HuH-7 (cell line): ENCODE measurements at regions not wholly inside any gene's neighbourhood (a gene's known extent, or its start where the extent isn't known, plus 50 kb on each side); places are given as distances from the start of the nearest gene placed in this dataset.

ENCODE experiments used
- DNase-seq: peaks from one replicate; pipeline ENCODE4 v3.0.0; 2011; ENCODE audit warnings: low spot score

DNA sequence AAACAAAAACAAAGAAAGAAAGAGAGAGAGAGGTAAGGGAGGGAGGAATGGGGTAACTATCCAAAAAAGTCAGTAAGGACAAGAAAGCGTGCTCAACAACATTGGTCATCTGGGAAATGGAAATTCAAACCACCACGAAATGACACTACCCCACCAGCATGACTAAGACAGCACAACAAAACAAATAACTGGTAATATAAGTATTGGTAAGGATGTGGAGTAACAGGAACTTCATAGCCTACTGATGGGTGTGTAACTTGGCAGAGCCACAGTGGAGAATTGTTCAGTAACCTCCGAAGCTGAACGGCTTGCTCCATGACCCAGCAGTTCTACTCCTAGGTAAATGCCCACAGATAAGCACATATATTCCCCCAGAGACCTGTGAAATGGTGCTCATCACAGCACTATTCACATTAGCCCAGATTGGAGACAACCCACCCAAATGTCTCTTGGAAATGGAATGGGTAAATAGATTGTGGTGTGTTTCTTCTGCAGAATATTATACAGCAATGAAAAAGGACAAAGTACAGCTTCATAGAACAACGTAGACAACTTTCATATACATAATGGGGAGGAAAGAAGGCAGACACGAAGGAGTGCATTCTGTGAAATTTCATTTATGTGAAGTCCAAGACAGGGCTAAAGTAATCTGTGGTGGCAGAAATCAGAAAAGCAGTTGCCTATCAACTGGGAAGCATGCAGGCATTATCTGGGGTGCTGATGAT, 95.5 kb upstream of the ATP6AP2 start:
- DNase-seq = no peak

DNA sequence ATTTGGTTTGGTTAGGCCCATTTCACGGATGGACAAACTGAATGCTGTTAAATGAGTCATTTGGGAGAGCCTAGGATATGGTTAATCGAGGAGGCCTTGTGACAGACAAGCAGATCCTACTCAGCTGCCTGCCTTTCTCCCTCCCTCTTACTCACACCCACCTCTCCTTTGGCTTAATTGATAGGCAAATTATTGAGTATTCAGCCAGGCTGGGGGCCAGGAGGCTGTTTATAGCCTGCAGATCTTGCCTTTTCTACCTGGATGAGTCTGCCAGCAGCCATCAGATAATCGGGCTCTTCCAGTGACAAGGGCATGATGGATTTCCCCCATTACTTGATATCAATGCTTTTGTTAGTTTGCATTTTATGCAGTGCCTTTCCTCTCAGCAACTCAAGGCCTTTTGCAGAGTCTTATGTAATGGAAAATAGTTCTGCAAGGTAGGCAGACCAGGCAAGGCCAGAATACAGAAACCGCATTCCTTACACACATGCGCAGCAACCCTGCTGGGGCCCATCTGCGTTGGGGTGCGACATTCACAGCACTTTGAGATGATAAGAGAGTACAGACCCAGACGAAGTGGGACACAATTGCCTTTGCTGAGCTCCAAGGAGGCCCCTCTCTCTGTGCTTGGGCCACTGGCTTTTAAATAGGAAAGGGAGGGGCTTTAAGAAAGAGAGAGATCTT, 96.2 kb upstream of the ATP6AP2 start:
- no peak for DNase-seq

DNA sequence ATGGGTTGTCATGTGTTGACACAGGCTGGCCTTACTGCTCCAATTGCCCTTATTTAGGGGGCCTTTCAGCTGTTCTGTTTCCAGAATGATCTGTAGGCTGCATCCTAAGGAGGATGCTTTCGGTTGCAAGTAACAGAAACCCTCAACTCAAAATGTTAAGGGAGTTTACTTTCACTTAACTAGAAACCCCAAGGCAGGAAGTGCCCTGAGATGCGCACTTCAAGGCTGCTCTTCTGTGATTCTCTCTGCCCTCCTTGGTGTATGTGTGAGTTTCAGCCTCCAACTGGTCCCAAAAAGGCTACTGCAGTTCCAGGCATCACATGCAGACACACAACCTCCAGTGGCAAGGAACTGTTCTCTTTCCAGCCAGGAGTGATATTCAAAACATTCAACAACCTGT, 97.3 kb upstream of the ATP6AP2 start:
- no peak for DNase-seq

DNA sequence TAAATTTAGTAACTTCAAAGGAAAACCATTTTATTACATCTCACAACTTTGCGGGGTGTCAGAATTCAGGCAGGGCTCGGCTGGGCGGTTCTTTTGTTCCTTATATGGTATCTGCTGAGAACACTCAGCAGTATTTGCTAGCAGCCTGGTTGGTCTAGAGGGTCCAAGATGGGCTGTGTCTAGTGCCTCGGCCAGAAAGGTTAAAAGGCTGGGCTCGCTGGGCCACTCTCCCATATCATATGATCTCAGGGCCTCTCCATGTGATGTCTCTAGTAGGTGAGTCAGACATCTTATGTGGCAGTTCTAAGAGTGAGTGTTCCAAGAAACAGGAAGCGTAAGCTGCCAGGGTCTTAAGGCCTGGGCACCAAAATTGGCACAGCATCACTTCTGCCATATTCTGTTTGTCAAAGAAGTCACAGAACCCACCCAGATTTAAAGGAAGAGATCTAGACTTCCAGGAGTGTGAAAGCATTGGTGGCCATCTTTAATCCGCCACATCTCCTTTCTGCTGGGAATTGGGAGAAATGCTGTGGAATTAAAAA, 100.9 kb upstream of the ATP6AP2 start:
- no peak for DNase-seq

DNA sequence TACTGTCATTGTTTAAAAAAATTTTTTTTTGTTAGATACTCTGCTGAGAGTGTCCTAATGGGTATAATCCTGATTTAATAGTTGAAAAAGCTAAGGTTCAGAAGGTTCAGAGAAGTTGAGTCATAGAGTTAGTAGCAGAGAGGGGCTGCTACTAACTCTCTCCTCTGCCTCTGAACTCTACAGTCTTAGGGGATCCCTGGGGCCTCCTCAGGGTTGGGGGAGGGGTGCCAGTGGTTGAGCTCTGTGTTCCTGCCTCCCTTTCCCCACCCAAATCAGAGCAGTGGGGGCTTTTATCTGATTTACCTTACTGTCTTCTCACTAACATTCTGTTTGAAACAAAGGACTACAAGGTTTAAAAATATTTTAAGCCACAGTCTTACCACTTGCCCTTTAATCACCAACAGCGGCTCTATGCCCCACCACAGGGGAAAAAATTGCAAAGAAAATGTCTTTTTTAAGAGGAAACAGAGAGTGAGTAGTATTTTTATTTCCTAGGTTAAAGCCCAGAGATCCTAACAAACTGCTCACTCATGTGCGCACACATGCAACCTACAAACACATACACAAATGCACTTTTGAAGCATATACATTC, 102.2 kb upstream of the ATP6AP2 start:
- DNase-seq = no peak

DNA sequence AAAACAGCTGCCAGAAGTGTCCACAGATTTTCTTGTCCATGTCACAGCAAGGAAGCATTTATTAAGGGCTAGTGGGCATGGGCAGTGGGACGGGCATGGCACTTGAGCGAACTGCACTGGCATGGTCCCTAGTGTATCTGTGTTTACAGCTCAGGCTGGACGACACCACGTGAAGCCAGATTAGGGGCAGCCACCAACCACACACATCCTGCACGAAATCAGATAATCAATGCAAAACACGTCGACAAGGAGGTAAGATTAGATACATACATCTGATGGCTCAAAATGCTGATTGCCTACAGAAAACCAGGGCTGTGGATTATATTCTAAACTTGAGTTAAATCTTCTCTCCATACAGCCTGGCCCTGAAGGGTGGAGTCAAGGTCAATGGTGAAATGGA, 103.8 kb upstream of the ATP6AP2 start:
- no peak for DNase-seq

DNA sequence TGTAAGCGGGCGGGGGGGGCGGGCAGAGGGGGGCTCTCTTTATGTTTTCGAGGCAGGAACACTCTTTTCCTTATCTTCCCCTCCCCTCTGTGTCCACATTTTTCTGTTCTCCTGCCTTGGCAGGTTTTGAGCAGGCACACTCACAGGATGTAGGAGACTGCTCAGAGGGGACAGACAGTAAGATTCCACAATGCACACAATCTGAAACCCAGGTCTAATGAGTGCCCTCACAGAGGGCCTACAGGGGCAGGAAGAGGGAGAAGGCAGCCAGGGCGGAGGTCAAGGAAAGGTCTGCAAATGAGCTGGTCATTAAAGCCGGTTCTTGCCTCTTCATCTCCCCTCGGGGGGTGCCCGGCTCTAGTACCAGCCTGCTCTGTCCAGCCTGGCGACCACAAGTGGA, 106.1 kb upstream of the ATP6AP2 start:
- DNase-seq = no peak

DNA sequence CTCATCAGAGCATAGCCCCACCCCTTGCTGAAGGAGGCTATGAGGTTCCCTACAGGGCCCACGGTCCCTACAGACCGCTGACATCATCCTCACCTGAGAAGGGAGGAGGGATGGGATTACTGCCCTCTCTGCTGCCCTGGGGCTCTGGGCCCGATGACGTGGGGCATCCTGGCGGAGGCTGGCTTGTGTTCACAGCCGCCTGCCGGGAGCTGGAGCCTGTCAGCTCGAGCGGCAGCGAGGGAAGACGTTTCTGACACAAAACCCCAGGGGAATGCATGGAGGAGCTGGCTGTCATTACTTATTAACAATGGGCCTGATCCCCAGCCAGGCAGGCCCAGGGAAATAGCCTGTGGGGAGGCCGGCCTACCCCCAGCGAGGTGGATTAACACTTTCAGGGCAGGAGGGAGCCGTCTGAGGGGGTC, 106.6 kb upstream of the ATP6AP2 start:
- DNase-seq = peak; percentile 14

DNA sequence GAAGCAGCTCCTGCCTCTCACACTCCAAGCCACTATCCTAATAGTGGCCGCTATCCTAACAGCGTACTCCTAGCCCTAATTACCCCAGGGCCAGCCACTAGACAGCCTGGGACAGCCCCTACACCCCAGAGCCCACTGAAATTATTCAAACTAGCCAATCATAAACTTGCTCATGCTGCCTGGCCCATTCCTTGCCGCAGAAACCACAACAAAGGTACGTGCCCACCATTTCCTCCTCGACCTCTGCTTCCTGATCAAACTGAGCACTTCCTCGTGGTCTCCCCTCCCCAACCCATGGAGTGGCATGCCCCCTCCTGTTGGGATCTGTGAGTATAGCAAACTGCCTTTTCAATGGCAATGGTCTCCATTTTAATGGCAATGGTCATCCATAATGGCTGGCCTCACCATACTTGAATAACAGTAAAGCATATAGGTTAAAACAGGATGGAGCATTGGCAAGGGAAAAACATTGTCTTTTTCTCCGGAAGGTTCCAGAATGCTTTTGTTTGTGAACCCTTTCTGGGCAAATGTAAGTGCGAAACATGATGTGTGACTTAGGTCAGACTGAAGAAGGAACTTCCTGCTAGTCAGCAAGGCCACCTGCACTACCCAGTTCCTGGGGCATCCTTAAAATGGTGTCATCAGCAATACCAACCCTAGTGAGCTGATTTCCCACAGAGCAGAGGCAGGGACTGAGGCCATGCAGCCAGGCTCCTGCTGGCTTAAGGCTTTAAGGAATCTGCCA, 107.1 kb upstream of the ATP6AP2 start:
- DNase-seq = no peak

DNA sequence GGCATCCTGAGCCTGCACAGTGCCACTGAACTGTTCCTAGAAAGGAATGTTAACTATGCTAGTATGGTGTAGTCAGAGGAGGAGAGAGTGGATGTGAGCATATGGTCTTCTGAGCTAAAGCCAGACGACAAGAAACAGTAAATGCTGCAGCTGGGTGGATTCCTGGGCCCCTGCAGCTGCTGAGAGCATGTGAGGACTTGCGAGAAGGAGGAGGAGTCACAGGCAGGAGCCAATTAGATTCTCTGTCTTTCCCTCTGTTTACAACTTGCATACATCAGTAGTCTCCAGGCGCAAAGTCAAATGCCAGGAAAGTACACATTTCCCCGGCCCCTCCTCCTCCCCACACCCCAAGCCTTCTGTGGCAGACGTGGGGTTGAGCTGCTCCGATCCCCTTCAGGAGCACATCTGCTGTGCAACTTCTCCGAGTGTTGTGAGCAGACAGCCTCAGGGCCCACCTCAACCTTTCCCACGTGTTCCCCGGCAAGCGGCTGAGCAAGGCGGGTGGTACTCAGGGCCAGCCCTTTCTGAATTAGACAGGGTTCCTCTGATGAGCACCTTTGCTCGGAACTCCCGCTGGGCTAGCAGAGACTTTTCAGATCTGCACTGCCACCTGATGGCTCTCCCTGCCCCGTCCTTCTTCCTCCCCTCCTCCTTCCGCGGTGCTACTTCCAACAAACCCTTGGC, 108.7 kb upstream of the ATP6AP2 start:
- peak; percentile 10 for DNase-seq

DNA sequence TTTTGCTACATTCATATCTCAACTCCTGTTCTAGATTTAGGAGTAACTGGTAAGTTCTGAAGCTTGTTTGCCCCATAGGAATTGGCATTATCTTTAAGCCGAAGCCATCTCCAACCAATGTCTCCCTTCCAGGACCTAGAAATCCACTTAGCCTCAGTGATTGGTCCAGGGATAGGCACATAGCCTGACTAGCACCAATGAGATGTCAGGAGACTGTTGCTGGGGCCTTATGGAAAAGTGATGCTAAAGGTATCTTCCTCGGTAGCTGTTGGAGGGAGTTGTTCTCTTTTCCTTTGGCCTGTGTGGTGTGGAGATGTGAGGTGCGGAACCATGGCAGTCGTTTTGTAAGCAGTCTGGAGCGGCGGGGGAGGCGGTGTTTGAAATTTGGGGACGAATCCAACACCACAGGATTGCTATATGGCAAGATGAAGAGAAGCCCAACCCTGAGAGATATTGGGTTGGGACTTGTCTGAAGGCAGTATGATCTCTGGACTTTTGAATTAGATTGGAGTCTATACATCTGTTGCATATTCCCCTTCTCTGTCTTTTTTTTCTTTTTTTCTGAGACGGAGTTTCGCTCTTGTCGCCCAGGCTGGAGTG, 109.8 kb upstream of the ATP6AP2 start:
- DNase-seq = no peak

DNA sequence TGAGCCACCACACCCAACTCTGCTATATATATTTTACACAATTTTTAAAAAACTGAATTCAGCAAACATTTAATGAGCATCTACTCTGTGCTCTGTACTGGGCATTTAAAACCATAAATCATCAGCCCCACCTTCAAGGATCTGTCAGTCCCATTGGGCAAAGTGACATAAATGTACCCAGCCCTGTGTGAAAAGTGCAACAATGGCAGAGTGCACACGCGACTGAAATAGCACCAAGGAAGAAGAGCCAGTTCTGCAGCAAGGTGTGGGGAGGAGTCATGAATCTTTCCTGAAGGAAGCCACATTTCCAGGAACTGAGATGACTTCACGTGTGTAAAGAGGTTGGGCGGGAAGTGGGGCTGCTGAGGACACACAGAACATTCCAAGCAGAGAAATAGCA, 111.5 kb upstream of the ATP6AP2 start:
- no peak for DNase-seq

DNA sequence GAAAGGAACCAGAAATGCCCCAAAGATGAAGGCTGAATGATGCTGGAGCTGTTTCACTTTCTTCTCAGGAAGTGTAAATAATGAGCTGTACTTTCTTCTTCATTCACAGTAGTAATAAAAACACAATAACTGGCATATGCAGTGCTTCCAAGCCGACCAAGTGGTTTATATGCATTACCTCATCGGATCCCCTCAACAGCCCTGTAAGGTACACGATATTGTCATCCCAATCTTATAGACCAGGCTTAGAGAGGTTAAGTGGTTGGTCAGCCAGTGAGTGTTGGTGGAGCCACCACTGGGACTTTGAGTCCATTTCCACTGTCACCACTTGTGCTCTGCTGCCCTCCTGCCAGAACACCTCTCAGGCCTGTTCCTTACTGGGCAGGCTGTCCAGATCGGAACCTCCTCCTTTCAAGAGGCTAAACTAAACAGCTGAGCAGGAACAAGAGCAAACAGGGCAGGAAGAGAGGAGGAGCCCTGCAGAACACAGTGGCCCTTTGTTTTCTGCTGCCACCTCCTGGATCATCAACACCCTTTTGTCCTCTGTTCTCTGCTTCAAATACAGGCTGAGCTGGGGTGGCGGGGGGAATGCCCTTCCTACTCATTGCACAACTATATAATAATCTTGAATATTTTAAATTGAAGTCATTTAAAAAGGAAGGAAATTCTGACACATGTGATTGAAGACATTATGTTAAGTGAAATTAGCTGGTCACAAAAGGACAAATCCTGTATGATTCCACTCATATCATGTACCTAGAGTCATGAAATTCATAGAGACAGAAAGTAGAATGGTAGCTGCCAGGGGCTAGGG, 112.5 kb upstream of the ATP6AP2 start:
- DNase-seq = peak; percentile 40

DNA sequence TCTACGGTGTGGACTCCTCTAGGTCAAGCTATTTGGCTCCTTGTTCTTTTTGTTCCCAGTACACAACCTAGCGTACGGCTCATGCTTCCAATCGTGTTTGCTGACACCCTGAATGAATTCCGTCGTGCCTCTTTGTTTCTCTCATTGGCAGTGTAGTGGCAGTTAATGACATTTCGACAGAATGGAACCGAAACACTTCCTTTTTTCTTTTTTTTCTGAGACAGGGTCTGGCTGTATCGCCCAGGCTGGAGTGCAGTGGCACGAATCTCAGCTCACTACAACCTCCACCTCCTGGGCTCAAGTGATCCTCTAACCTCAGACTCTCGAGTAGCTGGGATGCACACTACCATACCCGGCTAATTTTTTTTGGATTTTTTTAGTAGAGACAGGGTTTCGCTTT, 113.3 kb upstream of the ATP6AP2 start:
- DNase-seq = no peak

DNA sequence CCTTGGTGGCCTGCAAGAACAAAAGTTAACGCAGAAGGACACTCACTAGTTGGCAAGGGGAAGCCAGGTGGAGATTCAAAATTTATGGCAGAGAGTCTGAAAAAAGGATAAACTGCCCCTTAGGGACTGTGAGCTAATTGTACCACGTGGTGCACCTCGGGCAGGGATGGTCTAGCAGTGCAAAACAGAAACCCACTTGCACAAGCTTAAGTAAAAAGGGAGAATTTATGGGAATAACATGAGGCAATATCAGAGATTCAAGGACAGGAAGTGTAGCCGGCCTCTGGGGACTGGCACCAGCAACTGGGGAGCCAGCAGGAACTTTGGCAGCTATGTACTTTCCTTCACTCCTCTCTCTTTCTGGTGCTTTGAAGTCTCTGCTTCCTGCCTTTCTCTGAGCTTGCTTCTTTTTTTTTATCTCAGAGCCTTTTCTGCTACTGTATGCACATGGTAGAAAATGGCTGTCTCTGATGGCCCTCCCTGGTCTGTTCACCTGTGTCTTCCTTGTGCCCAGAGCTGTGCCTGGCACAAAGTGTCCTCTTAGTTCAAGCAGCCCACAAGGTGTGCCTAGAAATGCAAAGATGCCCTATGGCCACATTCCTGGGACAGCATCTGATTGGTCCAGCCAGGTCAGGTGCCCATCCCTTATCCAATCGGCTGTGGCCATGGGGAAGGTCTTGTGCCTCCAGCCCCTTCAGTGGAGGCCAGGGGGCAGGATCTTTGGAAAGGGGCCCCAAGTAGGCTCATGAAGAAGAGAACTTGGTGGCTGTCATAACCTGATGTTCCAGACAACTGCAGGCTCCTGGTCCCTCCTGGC, 114.8 kb upstream of the ATP6AP2 start:
- no peak for DNase-seq

DNA sequence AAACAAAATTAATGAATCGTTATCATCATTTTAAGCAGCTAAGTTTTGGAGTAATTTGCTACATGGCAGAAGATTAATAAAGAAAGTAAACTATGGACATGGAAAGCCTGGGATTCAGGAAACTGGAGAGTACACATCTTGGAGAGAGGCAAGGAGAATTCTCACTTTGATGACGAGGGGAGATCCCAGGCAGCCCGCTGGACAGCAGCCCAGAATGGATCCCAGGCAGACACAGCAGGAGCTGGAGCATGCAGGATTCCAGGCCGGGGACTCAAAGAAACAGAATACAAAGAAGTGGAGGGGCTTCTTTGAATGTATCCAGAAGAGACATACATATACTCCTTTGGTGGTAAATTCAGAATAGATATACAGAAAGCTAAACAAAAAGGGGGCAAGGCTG, 118.0 kb upstream of the ATP6AP2 start:
- no peak for DNase-seq

DNA sequence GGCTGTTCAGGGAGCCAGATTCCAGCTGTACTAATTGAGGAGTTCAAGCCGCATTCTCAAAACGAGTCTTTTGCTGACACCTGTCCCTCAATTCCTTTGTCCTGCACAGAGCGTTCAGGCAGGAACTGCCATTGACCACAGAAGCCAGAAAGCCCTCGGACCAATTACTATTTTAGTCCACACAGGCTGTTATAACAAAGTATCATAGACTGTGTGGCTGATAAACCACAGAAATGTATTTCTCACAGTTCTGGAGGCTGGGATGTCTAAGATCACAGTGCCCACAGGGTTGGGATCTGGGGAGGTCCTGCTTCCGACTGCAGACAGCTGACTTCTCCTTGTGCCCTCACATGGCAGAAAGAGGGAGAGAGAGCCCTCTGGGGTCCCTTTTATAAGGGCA, 119.8 kb upstream of the ATP6AP2 start:
- DNase-seq = no peak

DNA sequence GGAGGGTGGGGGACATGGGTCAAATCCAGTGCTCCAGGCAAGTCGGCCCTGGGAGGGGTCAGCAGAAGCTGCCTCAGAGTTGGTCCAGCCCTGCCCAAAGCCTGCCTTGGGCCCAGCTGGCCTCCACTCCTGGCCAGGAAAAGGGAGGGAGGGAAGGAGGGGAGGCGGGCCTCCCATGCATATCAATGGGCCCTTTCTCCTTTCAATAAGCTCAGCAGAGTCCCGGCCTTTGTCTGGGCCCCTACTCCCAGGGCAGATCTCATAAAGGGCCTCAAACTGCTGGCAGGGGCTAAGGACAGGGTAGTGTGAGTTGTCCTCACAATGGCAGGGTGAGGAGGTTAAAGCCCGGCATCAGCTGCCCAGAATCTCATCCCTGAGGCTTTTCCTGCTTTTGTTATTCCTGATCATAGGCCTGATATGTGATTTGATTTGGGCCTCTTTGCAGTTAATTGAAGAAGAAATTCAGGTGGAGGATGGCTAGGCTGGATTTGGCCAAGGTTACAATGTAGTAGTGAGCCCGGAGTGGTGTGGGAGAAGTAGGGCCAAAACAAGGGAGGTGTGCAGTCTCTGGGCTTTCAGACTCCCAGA, 121.1 kb upstream of the ATP6AP2 start:
- DNase-seq = no peak

DNA sequence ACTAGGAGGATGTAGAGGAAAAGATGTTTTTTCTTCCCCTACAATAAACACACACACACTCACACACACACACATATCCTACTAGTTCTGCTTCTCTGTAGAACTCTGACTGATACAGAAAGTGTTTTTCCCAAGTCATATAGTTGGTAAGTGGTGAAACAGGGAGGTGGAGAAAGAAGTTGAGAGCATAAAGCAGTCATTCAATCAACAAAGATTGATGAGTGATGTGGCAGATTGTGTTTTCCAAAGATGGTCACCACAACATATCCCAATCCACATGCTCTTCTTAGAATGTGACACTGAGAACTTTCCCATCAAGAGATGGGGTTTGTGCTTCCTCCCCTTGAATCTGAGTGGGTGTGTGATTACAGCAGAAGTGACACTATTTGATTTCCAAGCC, 123.4 kb upstream of the ATP6AP2 start:
- no peak for DNase-seq
